Breast epithelium (tissue), 3 donors: ENCODE measurements at regions not wholly inside any gene's neighbourhood (a gene's known extent, or its start where the extent isn't known, plus 50 kb on each side); places are given as distances from the start of the nearest gene placed in this dataset.

Experiments
- POLR2A ChIP-seq: fragments of 450-650 bp; IDR thresholded peaks from one replicate; pipeline ENCODE4 v1.6.1; 2016; ENCODE audit warnings: antibody characterized with exemption, mild to moderate bottlenecking, moderate library complexity
- TF ChIP-seq, protein P1 (sequence below), 3 donors: fragments of 450-650 bp; IDR thresholded peaks; one replicate each; pipeline ENCODE4 v1.5.1; 2016 to 2017; ENCODE audit warnings: antibody characterized with exemption in 3 of 3, mild to moderate bottlenecking in 3 of 3, moderate library complexity in 3 of 3

DNA sequence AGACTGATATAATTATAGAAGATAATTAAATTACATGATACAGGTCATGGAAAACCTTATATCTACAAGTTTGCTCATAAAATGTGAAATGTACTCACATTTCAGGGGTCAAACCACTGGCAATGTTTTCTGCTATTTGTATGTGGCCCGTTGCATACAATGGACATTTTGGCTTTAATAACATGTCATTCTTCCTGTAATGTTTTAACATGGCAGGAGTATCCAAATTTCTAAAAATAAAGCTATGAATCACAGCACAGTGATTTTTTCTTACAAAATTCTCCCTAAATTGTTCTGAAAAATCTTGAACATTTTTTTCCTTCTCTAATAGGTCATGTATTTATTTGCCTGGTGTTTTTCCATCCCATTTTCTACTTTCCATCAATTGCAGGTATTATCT lies 305.7 kb downstream of the SMOC2 start:
- TF ChIP-seq, protein P1, sequence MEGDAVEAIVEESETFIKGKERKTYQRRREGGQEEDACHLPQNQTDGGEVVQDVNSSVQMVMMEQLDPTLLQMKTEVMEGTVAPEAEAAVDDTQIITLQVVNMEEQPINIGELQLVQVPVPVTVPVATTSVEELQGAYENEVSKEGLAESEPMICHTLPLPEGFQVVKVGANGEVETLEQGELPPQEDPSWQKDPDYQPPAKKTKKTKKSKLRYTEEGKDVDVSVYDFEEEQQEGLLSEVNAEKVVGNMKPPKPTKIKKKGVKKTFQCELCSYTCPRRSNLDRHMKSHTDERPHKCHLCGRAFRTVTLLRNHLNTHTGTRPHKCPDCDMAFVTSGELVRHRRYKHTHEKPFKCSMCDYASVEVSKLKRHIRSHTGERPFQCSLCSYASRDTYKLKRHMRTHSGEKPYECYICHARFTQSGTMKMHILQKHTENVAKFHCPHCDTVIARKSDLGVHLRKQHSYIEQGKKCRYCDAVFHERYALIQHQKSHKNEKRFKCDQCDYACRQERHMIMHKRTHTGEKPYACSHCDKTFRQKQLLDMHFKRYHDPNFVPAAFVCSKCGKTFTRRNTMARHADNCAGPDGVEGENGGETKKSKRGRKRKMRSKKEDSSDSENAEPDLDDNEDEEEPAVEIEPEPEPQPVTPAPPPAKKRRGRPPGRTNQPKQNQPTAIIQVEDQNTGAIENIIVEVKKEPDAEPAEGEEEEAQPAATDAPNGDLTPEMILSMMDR (IDR thresholded peaks at IDR 0.05), result no peak
- TF ChIP-seq POLR2A, result no peak
